ENCODE measurements at regions not wholly inside any gene's neighbourhood (a gene's known extent, or its start where the extent isn't known, plus 50 kb on each side); places are given as distances from the start of the nearest gene placed in this dataset.

- Mint-ChIP-seq H3K4me3 (ENCODE audit: unreplicated experiment) (no peak overlapping the region), H3K9me3 (ENCODE audit: unreplicated experiment) (no peaks in the 10 kb centered on the region), H3K36me3 (ENCODE audit: unreplicated experiment) (no peaks in the 10 kb centered on the region), H3K4me1 (ENCODE audit: unreplicated experiment) (no peaks in the 10 kb centered on the region), H3K27ac (ENCODE audit: unreplicated experiment) (no peak overlapping the region), H3K27me3 (ENCODE audit: unreplicated experiment) (peaks cover 43% of the 10 kb centered on the region)
- peak; percentile 14 for TF ChIP-seq CTCF (IDR thresholded peaks at IDR 0.05)
- DNase-seq (ENCODE audit: extremely low spot score, unreplicated experiment): no peak
Observed at GRCh38 chr9:126203313-126203712, 123.3 kb upstream of the MVB12B start.

- H3K4me1 Mint-ChIP-seq (ENCODE audit: unreplicated experiment): no peaks in the 10 kb centered on the region
Observed at GRCh38 chr9:126204197-126204596, 122.4 kb upstream of the MVB12B start.

GRCh38 chr9:126204708-126205225, 121.9 kb upstream of the MVB12B start:
- H3K27me3 Mint-ChIP-seq (ENCODE audit: unreplicated experiment): peaks cover 33% of the 10 kb centered on the region
- no peak overlapping the region for H3K4me3 Mint-ChIP-seq (ENCODE audit: unreplicated experiment)

More at GRCh38 chr9:126204197-126204596, 122.4 kb upstream of the MVB12B start:
- Mint-ChIP-seq H3K27me3 (ENCODE audit: unreplicated experiment) (peaks cover 39% of the 10 kb centered on the region), H3K4me3 (ENCODE audit: unreplicated experiment) (no peak overlapping the region), H3K9me3 (ENCODE audit: unreplicated experiment) (no peaks in the 10 kb centered on the region), H3K36me3 (ENCODE audit: unreplicated experiment) (no peaks in the 10 kb centered on the region), H3K27ac (ENCODE audit: unreplicated experiment) (no peak overlapping the region)
- no peak for TF ChIP-seq CTCF (IDR thresholded peaks at IDR 0.05)
- no peak for DNase-seq (ENCODE audit: extremely low spot score, unreplicated experiment)

GRCh38 chr9:126205265-126205664, 121.4 kb upstream of the MVB12B start:
- no peaks in the 10 kb centered on the region for H3K36me3 Mint-ChIP-seq (ENCODE audit: unreplicated experiment)
- H3K4me1 Mint-ChIP-seq (ENCODE audit: unreplicated experiment): no peaks in the 10 kb centered on the region
- no peak overlapping the region for H3K4me3 Mint-ChIP-seq (ENCODE audit: unreplicated experiment)
- H3K9me3 Mint-ChIP-seq (ENCODE audit: unreplicated experiment): no peaks in the 10 kb centered on the region
- no peak for DNase-seq (ENCODE audit: extremely low spot score, unreplicated experiment)
- no peak overlapping the region for H3K27ac Mint-ChIP-seq (ENCODE audit: unreplicated experiment)
- TF ChIP-seq CTCF (IDR thresholded peaks at IDR 0.05): no peak
- peaks cover 29% of the 10 kb centered on the region for H3K27me3 Mint-ChIP-seq (ENCODE audit: unreplicated experiment)

More at GRCh38 chr9:126204708-126205225, 121.9 kb upstream of the MVB12B start:
- Mint-ChIP-seq H3K27ac (ENCODE audit: unreplicated experiment) (no peak overlapping the region), H3K4me1 (ENCODE audit: unreplicated experiment) (no peaks in the 10 kb centered on the region), H3K9me3 (ENCODE audit: unreplicated experiment) (no peaks in the 10 kb centered on the region), H3K36me3 (ENCODE audit: unreplicated experiment) (no peaks in the 10 kb centered on the region)
- no peak for DNase-seq (ENCODE audit: extremely low spot score, unreplicated experiment)
- TF ChIP-seq CTCF (IDR thresholded peaks at IDR 0.05): no peak

- H3K36me3 Mint-ChIP-seq (ENCODE audit: unreplicated experiment): no peaks in the 10 kb centered on the region
- DNase-seq (ENCODE audit: extremely low spot score, unreplicated experiment): no peak
- no peak for TF ChIP-seq CTCF (IDR thresholded peaks at IDR 0.05)
- H3K4me3 Mint-ChIP-seq (ENCODE audit: unreplicated experiment): no peak overlapping the region
- H3K27me3 Mint-ChIP-seq (ENCODE audit: unreplicated experiment): peaks cover 26% of the 10 kb centered on the region
- H3K9me3 Mint-ChIP-seq (ENCODE audit: unreplicated experiment): no peaks in the 10 kb centered on the region
- H3K27ac Mint-ChIP-seq (ENCODE audit: unreplicated experiment): no peak overlapping the region
- H3K4me1 Mint-ChIP-seq (ENCODE audit: unreplicated experiment): no peaks in the 10 kb centered on the region
Observed at GRCh38 chr9:126205845-126206498, 120.7 kb upstream of the MVB12B start.
